Hippocampal formation (tissue), 2 donors: ENCODE measurements at regions not wholly inside any gene's neighbourhood (a gene's known extent, or its start where the extent isn't known, plus 50 kb on each side); places are given as distances from the start of the nearest gene placed in this dataset.

Experiments used
- DNase-seq, 2 donors: peaks; one replicate each; lab custom pipeline; 2025; lab: John Stamatoyannopoulos, UW

- DNase-seq: no peak
Observed at GRCh38 chr3:130260918-130261317, 84.6 kb upstream of the COL6A5 start.

- DNase-seq: no peak
Observed at GRCh38 chr3:130263708-130264107, 81.8 kb upstream of the COL6A5 start.

GRCh38 chr3:130266817-130267216 is 78.7 kb upstream of the COL6A5 start:
- no peak for DNase-seq

GRCh38 chr3:130276203-130276803 is 69.2 kb upstream of the COL6A5 start:
- peak in 1 of 2 donors; percentile 42 for DNase-seq

- DNase-seq: no peak
Observed at GRCh38 chr3:130288670-130289069, 56.8 kb upstream of the COL6A5 start.

- DNase-seq: no peak
Observed at GRCh38 chr3:130291148-130291547, 54.3 kb upstream of the COL6A5 start.

- no peak for DNase-seq
Observed at GRCh38 chr3:130293247-130293646, 52.2 kb upstream of the COL6A5 start.
